Small intestine (tissue), 7 donors: ENCODE measurements at regions not wholly inside any gene's neighbourhood (a gene's known extent, or its start where the extent isn't known, plus 50 kb on each side); places are given as distances from the start of the nearest gene placed in this dataset.

Experiments
- DNase-seq, 2 donors: peaks; one replicate each; pipeline versions ENCODE4 v3.0.0 to v3.0.0-alpha.2; 2013
- FAIRE-seq: peaks from 2 replicates; lab custom pipeline; 2012; peaks lifted over from hg19 to GRCh38; lab: Jason Lieb, UNC
- H3K27ac ChIP-seq, 3 donors: one replicate each; pipeline ENCODE4 v1.5.1; 2013; ENCODE audit warnings: low read length in 2 of 3, mild to moderate bottlenecking in 2 of 3, control low read depth in 1 of 3, inconsistent platforms in 1 of 3, low read depth in 1 of 3, moderate library complexity in 1 of 3
- H3K27me3 ChIP-seq, 3 donors: one replicate each; pipeline ENCODE4 v1.6.1; 2013; ENCODE audit warnings: low read length in 3 of 3, inconsistent platforms in 1 of 3; ENCODE audit not compliant: control insufficient read depth in 3 of 3, insufficient read depth in 3 of 3
- H3K36me3 ChIP-seq, 3 donors: one replicate each; pipeline ENCODE4 v1.6.1; 2013; ENCODE audit warnings: low read length in 3 of 3, inconsistent platforms in 1 of 3, low read depth in 1 of 3, mild to moderate bottlenecking in 1 of 3, moderate library complexity in 1 of 3; ENCODE audit not compliant: control insufficient read depth in 3 of 3, insufficient read depth in 2 of 3
- H3K4me1 ChIP-seq, 3 donors: one replicate each; pipeline ENCODE4 v1.6.1; 2013; ENCODE audit warnings: low read length in 2 of 3, inconsistent platforms in 1 of 3, low read depth in 1 of 3, mild to moderate bottlenecking in 1 of 3, moderate library complexity in 1 of 3; ENCODE audit not compliant: control insufficient read depth in 3 of 3, insufficient read depth in 2 of 3
- H3K4me3 ChIP-seq, 3 donors: one replicate each; pipeline ENCODE4 v1.5.1; 2013; ENCODE audit warnings: low read length in 3 of 3, control low read depth in 1 of 3, inconsistent platforms in 1 of 3, low read depth in 1 of 3, mild to moderate bottlenecking in 1 of 3, moderate library complexity in 1 of 3
- H3K9me3 ChIP-seq, 2 donors: one replicate each; pipeline ENCODE4 v1.6.1; 2013; ENCODE audit warnings: low read depth in 1 of 2, low read length in 1 of 2; ENCODE audit not compliant: control insufficient read depth in 2 of 2, insufficient read depth in 1 of 2
- WGBS, 3 donors: extraction: QIAGEN DNeasy Blood & Tissue Kit; methylation state at CpG; one replicate each; pipeline ENCODE4 v1.1.7; 2013; 5-methylcytosine and 5-hydroxymethylcytosine counted together
- donor health status: healthy with polysubstance abuse.
- donor health status: control.
- donor health status: control.
- donor health status: Bipolar disorder and iron deficiency.
- donor health status: healthy.

DNA sequence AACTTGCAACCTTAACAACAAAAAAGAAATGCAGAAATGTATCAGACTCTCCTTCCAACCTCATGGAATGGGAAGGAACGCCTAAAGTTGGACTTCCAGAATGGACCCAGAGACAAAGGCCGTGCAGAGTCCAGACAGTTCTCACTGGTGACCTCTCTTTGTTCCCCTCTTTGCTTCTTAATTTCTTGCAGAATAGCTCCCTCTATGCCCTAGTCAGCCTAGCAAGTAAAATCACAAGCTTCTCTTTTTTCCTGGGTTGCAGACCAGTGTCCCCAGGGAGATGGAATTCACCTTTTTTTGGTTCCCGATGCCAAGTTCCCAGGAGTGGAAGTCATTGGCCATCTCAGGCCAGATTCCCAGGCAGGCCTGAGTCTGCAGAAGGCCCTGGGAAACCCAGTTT is 278.0 kb downstream of the CCSER2 start:
- DNase-seq: no peak
- Histone ChIP-seq H3K4me1 (no peaks in the 10 kb centered on the region), H3K27me3 (peaks cover 0 to 4% (median 0%) of the 10 kb centered on the region in 3 donors), H3K4me3 (no peak overlapping the region), H3K9me3 (no peaks in the 10 kb centered on the region), H3K27ac (no peak overlapping the region), H3K36me3 (no peaks in the 10 kb centered on the region)
- FAIRE-seq: no peak
- 75 to 82% (median 81%) methylated on average over 3 of the region's 3 CpGs for WGBS, 3 donors

DNA sequence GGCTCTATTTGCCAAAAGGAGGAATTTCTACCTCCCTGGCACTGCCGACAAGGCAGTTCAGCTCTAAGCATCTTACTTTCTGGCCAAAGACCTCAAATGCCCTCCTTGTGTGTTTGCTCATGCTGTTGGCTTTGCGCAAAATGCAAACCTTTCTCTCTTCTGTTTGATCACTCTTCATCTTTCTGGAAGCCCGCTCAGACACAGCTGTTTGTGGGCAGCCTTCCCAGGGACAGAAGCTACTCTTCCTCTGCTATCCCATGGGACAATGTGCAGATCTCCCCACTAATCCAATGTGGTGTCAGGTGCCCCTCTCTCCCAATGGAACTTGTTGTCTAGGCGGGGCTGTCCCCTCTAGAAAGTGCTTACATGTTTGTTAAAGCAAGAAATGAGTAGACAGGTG is 278.7 kb downstream of the CCSER2 start:
- no peak for FAIRE-seq
- peaks cover 0 to 4% (median 0%) of the 10 kb centered on the region in 3 donors for H3K27me3 ChIP-seq

DNA sequence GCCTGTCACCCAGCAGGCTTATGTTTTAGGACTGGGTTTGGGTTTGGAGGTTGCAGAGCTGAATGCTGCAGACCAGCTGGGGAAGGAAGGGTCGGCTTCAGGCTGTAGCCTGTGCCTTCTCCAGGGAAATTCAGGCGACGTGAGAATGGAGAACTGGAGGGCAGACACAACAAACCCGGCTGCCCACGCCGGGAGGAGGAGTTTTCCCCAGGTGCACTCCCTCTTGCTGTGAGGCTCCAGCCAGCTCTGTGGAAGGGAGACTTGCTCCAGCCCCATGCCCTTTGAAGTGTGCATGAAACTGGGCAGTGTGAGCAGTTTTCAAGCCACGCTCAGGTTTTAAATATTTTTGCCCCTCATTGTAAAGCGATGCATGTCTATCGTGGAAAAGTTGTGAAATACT is 279.1 kb downstream of the CCSER2 start:
- Histone ChIP-seq H3K9me3 (no peaks in the 10 kb centered on the region), H3K36me3 (no peaks in the 10 kb centered on the region), H3K4me3 (no peak overlapping the region), H3K27me3 (peaks cover 0 to 4% (median 0%) of the 10 kb centered on the region in 3 donors), H3K27ac (no peak overlapping the region), H3K4me1 (no peaks in the 10 kb centered on the region)
- DNase-seq: no peak
- no peak for FAIRE-seq
- 28 to 38% (median 30%) methylated on average over 9 of the region's 9 CpGs for WGBS, 3 donors

More for the DNA sequence above, 278.7 kb downstream of the CCSER2 start:
- H3K4me3 ChIP-seq: no peak overlapping the region
- 49 to 69% (median 56%) methylated on average over 4 of the region's 4 CpGs for WGBS, 3 donors
- H3K36me3 ChIP-seq: no peaks in the 10 kb centered on the region
- H3K9me3 ChIP-seq: no peaks in the 10 kb centered on the region
- H3K4me1 ChIP-seq: no peaks in the 10 kb centered on the region
- H3K27ac ChIP-seq: no peak overlapping the region
- no peak for DNase-seq

DNA sequence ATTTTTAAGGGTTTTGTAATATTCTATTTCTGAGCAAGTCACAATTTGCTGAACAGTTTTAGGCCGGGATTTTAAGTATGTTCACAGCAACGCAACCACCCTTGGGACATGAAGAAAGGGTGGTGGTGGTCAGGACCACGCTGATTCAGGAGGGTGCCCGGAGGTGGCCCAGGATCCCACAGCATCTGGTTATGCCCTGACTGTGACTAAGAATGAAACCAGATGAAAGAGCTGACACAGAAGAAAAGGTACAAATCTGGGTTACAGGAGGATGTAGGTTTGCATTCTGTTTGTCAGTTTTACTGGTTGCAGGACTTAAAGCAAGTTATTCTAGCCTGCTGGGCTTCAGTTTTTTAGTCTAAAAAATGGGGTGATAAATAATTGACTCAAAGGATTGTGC is 279.7 kb downstream of the CCSER2 start:
- no peaks in the 10 kb centered on the region for H3K9me3 ChIP-seq
- H3K36me3 ChIP-seq: no peaks in the 10 kb centered on the region
- H3K27ac ChIP-seq: no peak overlapping the region
- no peak for FAIRE-seq
- H3K4me1 ChIP-seq: no peaks in the 10 kb centered on the region
- H3K4me3 ChIP-seq: no peak overlapping the region
- DNase-seq: no peak
- peaks cover 0 to 4% (median 0%) of the 10 kb centered on the region in 3 donors for H3K27me3 ChIP-seq
- 66 to 80% (median 74%) methylated on average over 4 of the region's 4 CpGs for WGBS, 3 donors

DNA sequence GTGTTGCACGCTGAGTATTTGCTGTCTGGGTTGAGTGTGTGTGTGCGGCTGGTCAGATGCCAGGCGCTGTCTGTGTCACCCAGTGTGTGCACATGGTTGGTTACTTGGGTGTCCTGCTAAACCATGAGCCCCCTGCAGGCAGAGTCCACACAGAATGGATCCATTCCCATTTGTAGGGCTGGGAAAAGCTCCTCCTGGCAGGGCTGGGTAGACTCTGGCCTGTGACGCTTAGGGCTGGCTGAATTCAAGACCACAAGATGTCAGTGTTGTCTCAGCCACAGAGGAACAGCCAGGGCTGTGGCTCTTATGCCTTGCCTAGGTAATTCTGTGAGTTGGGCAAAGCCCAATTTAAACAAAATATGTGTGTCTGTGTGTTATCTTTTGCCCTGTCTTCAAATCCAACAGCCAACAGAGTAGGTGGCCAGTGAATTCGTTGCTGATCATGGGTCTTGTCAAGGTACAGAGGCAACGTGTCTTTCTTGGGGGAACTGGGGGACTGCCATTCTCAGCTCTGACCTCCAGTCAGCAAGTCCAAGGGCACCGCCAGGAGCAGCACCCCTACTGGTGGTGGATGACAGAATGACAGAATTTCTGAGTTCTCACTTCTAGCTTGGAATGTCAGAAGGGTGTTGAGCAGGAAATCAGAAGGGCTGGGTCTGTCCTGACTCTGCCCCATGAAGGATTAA is 285.1 kb downstream of the CCSER2 start:
- H3K36me3 ChIP-seq: no peaks in the 10 kb centered on the region
- H3K27ac ChIP-seq: no peak overlapping the region
- no peaks in the 10 kb centered on the region for H3K4me1 ChIP-seq
- no peak overlapping the region for H3K4me3 ChIP-seq
- no peak for FAIRE-seq
- WGBS, 3 donors: 29 to 40% (median 32%) methylated on average over 7 of the region's 7 CpGs
- DNase-seq: peak; percentile 4 to 31
- no peaks in the 10 kb centered on the region for H3K27me3 ChIP-seq
- H3K9me3 ChIP-seq: no peaks in the 10 kb centered on the region

DNA sequence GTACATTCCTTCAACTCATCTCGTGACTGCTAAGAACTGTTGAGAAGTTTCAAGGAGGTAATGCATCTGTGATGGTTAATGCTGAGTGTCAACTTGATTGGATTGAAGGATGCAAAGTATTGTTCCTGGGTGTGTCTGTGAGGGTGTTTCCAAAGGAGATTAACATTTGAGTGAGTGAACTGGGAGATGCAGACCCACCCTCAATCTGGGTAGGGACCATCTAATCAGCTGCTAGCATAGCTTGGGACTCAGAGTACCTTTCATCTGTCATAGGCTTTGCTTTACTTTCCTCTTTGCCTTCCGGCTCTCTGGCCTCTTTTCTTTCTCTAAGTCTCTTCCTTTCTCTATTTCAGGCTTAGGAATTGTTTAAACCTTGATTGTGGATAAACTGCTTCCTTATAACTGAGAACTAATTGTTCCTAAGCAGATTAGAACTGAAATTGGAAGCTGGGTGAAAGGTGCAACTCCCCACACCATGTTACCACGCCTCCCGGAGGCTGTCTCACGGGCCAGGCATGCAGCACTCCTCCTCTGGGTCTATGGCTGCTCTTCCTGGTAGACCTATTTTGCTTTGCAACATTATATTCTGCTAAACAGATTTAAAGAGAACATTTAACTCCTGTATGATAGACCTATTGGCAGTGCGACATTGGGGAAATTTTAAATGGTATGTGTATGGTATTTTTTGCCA is 298.2 kb downstream of the CCSER2 start:
- FAIRE-seq (no peak), DNase-seq (no peak)
- H3K27ac ChIP-seq: no peak overlapping the region
- no peaks in the 10 kb centered on the region for H3K4me1 ChIP-seq
- no peak overlapping the region for H3K4me3 ChIP-seq
- no peaks in the 10 kb centered on the region for H3K27me3 ChIP-seq
- H3K9me3 ChIP-seq: no peaks in the 10 kb centered on the region
- no peaks in the 10 kb centered on the region for H3K36me3 ChIP-seq
- WGBS, 3 donors: 58 to 77% (median 61%) methylated on average over 6 of the region's 6 CpGs

DNA sequence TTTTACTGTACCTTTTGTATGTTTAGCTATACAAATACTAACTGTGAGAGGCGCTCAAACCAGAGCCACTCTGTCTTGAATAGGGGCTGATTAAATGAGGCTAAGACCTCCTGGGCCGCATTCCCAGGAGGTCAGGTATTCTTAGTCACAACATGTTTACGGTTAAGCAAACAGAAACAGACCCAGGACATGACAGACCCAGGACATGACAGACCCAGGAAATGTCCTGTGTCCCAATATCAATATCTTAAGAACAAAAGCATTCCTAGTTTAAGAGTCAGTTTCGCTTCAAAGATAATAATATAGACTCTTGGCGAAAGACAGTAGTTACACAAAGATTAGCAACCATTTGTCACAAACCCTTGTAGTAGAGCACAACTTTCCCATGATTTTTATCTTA is 304.5 kb downstream of the CCSER2 start:
- Histone ChIP-seq H3K4me3 (no peak overlapping the region), H3K9me3 (no peaks in the 10 kb centered on the region), H3K4me1 (no peaks in the 10 kb centered on the region), H3K36me3 (no peaks in the 10 kb centered on the region), H3K27ac (no peak overlapping the region), H3K27me3 (no peaks in the 10 kb centered on the region)
- FAIRE-seq (no peak), DNase-seq (no peak)
- WGBS, 3 donors: 60 to 73% (median 71%) methylated on average over 5 of the region's 5 CpGs

DNA sequence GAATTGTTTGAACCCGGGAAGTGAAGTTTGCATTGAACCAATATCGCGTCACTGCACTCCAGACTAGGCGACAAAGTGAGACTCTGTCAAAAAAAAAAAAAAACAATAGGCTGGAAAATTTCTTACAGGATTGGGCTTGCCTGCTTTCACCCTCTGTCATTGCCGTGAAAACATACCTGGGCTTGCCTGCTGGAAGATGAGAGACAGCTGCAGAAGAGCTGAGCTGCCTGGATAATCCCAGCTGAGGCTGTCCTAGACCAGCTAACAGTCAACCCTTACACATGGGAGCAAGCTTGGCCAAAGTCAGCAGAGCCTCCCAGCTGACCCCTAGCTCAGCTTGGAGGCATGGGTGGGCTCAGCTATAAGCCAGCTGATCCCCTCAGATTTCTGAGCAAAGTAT is 306.2 kb downstream of the CCSER2 start:
- Histone ChIP-seq H3K4me1 (no peaks in the 10 kb centered on the region), H3K27me3 (no peaks in the 10 kb centered on the region), H3K9me3 (no peaks in the 10 kb centered on the region), H3K27ac (no peak overlapping the region), H3K36me3 (no peaks in the 10 kb centered on the region), H3K4me3 (no peak overlapping the region)
- 82 to 96% (median 96%) methylated on average over 5 of the region's 5 CpGs for WGBS, 3 donors
- FAIRE-seq: no peak
- DNase-seq: no peak
